EL (cell line): ENCODE measurements at regions not wholly inside any gene's neighbourhood (a gene's known extent, or its start where the extent isn't known, plus 50 kb on each side); places are given as distances from the start of the nearest gene placed in this dataset.
"Not testable (repeated sequence)": the region's sequence is repeated elsewhere in the genome, so short reads cannot be mapped to it uniquely, and the experiment has no call there.

Source experiments
- DNase-seq: peaks from one replicate; pipeline ENCODE4 v3.0.0-alpha.2; 2016

DNA sequence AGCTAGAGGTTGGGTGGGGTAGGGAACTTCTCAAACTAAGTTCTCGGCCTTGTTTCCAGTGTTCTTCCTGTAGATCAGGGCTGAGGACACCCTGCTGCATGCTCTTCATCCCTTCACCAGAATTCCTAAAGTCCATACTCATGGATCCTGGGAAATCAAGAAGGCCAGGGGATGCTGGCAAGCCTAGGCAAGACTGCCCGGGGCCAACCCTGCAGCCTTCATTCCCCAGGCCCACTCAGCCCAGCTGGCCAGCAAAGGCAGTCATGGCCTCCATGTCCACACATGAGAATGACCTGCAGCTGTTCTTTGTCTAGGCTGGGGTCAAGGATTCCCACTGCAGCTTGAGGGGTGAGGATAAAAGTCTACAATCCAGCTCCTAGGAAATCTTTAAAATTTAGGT, 109.3 kb upstream of the ETV6 start:
- no peak for DNase-seq

DNA sequence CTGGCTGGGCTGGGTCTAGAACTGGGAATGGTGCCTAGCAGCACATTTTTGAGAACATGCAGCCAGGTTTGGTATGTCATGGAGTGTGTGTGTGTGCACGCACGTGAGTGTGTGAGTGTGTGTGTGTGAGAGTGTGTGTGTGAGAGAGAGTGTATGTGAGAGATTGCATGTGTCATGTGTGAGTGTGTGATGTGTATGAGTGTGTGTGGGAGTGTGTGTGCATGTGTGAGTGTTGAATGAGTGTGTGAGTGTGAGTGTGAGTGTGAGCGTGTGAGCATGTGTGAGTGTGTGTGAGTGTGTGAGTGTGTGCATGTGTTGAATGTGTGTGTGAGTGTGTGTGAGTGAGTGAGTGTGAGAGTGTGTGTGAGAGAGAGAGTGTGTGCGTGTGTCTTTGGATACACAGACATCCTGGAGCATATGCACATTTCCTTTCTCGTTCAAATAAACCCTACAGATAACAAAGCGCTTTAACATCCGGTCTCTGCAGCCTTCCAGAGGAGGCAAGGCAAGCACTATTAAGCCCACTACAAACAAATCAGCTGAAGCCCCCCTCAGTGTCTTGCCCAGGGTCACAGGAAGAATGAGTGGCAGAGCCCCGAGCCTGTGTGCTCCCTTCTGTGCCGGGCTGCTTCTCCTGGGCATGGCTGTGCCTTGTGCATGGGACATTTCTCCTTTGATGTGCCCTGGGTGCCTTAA, 108.7 kb upstream of the ETV6 start:
- no peak for DNase-seq

DNA sequence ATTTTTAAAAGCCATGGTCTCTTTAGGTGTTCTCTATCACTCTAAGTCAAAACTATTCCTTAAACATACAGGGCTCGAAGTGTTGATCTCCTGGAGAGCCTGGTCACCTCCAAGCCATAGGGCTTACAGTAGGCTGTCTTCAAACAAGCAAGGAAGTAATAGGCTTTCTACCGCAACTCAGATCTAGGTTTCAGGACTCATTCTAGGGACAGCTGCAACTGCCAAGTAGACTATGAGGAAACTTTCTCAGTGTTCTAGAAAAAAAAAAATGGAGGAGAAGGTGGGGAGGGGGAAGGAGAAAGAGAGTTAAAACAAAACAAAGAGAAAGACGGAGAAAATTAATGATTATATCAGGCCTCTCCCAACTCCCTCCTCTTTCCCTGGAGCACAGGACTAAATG, 106.9 kb upstream of the ETV6 start:
- no peak for DNase-seq

DNA sequence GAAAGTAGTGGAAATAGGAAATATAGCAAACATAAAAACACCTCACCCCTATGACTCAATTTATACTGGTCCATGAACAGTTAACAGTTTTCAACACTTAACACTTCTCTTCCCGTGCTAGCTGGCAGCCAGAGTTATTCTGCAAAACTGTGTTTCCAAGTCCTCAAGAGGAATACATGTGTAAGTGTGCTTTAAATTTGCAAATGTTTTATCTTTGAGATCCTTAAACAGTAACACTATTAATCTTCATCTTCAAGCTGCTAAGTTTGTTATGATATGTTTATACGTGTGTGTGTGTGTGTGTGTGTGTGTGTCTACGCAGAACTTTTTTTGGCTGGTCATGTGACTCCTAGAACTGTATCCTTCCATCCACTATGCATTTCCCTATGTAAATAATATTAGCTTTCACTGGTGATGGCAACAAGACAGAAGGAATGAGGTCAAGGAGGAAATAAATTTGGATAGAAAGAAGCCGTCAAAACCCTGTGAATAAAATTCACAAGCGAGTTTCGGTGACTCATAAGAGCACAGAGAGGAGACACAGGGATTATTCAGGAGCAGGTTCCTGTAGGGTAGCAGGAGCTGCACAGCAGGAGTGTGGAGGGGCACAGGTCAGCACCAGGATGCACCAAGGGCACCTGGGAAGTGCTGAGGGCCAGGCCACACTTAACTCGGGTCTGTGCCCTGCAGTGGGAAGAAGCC, 105.9 kb upstream of the ETV6 start:
- DNase-seq, result no peak

DNA sequence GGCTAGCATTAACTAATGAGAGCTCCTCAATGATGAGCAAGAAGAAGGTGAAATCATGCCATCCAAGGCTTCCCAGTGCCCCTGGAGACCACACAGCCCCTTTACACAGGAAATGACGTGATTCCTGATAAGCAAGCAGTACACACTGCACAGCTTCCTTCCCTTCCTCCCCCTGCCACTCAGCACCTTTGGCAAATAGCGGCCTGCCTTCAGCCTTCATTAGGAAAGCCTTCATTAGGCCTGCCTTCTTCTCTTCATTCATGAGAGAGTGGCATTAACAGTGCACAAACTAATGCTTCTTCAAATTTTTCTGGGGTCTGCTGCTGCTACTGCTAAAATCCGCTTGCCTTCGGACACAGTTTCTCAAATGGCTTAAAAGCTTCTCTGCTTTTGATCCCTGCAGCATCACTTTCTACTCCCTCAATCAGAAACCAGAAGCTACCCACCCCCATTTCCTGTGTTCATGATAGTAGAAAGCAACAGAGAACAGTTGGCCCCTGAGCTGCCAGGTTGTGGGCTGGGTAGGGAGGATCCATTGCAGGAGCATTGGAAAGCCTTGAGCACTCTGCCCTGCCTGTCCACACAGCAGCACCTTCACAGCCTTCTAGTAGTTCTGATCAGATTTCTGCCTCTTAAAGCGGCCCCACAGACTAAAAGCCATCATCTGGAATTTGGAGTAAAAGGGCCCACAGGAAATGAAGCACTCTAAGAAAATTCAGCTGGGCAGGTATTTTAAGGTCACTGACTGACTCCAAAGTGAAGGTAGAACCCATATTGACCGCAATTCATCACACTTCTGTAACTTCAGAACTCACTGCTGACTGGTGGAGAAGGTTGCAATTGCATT, 103.8 kb upstream of the ETV6 start:
- DNase-seq, result peak; percentile 16

DNA sequence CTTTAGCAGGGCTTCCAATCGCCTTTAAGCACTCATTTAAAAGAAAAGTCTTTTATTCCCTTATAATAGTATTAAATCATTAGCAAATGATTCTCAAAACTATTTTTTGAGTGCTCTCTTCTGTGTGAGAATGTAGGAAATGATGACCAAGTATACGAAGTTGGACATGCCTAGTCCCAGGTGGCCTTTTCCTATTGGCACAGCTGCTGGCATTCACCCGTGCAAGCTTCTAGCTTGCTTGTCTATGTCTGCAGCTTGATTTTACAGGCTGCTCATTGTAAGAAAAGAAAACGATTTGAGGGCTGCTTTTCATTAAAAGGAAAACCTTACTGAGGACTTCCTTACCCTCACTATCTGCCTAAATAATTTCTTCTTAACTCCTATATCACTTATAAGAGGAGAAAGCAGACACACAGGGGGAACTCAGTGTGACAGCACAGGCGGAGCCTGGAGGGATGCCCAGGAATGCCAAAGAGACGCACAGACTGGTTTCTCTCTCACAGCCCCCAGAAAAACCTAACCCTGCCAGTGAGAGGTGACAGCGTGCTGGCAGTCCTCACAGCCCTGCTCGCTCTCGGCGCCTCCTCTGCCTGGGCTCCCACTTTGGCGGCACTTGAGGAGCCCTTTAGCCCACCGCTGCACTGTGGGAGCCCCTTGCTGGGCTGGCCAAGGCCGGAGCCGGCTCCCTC, 102.7 kb upstream of the ETV6 start:
- DNase-seq, result not testable (repeated sequence)

DNA sequence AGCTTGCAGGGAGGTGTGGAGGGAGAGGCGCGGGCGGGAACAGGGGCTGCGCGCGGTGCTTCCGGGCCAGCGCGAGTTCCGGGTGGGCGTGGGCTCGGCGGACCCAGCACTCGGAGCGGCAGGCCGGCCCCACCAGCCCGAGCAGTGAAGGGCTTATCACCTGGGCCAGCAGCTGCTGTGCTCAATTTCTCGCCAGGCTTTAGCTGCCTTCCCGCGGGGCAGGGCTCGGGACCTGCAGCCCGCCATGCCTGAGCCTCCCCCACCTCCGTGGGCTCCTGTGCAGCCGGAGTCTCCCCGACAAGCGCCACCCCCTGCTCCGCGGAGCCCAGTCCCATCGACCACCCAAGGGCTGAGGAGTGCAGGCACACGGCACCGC, 102.2 kb upstream of the ETV6 start:
- not testable (repeated sequence) for DNase-seq

DNA sequence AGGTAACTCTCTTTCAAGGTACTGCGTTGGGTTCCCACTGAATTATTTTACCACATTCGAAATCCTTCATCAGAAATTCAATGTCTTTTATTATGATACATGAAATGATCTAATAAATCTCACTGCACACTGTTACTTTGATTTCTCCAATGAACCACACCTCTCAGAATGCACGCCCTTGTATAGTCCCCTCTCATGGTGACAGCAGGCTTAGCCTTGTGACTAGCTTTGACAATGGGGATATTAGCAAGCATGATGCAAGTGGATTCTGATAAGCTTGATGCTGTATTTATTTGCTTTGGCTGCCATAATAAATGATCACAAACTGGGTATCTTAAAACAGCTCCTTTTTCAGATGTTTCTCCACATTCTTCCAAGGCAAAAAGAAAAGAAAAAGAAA, 100.4 kb upstream of the ETV6 start:
- DNase-seq, result no peak

DNA sequence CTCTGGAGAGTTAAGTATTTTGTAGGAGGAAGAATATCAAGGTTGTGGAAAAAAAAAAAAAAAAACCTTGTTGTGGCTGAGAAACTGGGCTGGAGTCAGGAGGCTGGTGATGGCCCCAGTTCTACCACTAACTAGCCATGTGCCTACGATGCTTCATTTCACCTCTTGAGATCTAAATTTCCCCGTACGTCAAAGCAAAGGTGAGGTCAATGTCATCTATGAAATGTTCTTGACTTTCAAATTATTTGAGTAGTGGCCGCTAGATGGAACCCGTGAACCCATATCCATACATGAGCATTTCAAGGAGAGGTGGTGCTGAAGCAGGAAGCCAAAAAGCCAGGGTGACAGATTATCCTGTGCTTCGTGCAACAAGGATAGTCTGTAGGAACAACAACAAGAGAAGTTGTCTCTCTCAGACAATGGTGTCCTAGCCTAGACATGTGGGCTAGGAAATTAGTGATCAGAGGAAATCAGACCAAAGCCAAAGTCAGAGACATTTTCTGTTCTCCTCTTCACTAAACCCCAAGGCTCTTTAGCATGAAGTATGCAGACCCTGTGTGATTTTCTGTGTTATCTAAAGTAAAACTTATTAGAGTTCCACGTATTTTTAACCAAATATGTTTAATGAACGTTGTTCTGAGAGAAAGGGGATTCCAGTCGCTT, 95.5 kb upstream of the ETV6 start:
- peak; percentile 59 for DNase-seq

DNA sequence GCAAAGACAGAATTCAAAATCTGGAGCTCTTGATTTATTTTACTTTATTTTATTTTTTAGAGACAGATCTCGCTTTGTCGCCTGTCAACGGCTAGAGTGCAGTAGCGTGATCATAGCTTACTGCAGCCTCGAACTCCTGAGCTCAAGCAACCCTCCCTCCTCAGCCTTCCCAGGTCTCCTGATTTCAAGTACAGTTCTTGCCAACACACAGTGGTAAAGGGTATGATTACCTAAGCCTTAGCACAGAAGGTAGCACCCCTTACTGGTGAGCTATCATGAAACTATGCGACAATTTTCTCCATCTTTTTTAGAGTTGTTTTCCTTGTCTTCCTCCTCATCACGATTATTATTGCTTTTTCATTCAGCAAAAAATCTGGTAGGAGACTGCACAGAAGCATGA, 94.3 kb upstream of the ETV6 start:
- no peak for DNase-seq

DNA sequence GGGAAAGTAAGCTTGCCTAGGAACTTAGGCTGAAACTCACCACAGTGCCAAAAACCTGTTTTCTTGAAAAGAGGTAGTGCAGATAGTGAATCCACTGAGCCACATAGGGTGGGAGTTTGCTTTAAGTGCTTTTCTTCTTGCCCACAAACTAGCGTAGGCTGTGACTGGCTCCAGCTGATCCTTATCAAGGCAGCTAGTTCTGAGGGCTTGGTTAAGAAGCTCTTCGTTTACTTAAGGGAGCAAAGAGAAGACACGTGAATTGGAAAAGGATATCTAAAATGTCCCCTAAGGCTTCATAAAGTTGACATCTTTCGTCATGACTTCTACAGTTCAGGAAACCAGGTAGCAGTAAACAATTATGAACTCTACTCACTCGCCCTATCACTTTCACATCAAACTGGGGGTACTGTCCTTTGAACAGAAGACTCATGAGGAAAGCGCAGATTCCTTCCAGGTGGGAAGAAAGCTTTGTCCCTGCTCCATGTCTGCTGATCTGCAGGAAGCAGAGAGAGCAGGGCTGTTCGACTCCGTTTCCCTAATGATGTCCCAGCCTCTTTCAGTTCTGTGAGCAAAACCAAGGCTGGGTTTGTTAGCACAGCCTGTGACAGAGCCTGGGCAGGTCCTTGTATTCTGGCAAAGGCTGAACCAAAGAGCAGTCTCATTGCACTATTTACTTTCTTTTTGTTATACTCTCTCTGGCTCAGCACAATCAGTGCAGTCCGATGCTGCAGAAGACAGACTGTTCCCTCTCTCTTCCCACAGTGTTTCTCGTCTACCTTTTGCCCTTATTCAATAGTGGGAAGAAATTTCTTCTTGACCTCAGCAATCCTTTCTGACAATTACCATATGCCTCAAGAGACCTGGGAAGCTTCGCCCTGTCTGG, 93.5 kb upstream of the ETV6 start:
- DNase-seq, result no peak

DNA sequence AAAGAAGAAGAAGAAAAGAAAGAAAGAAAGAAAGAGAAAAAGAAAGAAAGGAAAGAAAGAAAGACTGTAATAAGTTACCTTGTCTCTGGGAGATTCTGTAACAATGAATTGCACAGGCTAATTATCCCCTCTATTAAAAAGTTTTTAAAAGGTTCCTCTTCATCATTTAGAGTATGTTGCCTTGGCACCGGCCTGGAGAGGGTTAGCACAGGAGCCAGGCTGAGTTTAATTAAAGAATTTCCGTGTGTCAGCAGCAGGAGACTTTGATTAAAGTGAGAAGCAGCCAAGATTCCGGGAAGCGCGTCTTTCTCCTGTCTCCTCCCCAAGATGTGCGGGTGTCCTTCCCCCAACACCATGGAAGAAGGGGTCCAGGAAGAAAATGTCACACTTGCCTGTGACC, 92.8 kb upstream of the ETV6 start:
- no peak for DNase-seq

DNA sequence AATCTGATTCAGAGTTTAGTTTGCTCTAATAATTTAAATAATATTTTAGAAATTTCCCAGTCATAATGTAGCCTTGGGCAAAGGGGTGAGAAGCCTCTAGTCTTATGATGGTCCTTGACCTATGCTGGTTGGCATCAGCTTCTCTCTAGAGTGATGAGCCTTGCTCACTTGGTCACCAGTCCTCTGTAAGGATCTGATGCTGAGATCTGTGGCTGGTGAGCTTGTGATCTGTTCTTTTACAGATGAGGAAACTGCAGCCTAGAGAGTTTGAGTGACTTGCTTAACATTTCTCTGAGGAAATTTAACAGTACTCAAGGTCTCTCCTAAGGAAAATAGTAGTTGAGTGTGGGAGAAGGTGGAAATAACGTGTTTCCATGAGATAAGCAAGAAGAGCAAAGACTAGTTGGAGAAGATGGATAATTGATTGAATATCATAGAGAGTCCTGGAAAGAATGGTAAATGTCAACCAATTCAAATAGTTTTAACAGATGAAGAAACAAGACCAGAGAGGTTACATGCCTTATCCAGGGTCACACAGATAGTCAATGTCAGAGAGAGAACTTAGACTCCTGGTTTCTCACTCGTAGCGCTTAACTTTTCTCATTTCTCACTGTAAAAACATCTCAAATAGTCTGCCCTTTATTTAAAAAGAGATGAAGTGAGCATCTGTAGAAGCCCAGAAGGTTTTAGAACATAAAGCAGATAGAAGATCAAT, 89.7 kb upstream of the ETV6 start:
- DNase-seq, result no peak

DNA sequence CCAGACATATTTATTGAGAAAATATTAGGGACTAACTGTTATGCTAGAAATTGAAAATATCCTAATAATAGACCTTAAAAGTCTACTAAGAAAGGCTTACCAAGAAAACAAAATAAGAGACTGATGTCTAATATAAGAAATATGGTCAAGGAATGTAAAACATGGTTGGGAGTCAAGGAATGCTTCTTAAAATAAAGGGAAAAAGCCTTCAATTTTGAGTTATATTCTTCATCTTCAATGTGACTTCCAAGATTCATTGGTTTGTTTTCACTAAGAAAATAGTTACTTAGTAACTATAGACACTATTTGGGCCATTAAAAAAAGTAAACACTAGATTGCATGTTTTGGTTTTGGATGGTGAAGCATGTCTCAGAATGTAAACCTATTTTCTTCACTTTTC, 88.1 kb upstream of the ETV6 start:
- DNase-seq, result no peak

DNA sequence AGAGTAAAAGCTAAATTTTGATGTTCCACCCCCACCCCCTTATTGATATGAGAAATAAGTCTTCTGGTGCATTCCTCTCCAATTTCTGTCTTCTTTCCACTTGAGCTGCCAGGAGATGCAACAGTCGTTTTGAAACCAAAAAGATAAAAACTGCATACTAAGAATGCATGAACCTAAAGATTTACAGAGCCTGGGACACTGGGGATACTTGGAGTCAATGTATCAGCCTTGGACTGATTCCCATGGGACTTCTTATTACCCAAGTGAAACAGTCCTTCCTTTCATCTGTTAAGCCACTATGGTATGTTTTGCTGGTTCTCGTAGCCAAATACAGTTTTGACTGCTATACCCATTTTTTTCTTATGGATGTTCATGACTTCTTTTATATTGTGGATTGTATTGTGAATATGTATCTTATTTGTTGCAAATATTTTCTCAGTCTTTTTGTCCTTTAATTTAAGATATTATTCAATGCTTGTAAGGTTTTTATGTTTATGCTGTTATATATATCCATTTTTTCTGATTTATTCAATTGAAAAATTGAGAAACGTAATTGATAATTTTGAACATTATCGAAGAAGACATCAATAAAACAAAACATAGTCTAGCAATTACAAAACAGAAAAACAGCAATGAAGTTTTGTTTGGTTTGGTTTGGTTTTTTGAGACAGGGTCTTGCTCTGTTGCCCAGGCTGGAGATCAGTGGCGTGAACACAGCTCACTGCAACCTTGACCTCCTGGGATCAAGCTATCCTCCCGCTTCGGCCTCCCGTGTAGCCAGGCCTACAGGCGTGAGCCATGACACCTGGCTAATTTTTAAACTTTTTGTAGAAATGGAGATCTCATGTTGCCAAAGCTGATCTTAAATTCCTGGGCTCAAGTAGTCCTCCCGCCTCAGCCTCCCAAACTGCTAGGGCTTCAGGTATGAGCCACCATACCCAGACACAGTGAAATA, 85.4 kb upstream of the ETV6 start:
- DNase-seq, result no peak

DNA sequence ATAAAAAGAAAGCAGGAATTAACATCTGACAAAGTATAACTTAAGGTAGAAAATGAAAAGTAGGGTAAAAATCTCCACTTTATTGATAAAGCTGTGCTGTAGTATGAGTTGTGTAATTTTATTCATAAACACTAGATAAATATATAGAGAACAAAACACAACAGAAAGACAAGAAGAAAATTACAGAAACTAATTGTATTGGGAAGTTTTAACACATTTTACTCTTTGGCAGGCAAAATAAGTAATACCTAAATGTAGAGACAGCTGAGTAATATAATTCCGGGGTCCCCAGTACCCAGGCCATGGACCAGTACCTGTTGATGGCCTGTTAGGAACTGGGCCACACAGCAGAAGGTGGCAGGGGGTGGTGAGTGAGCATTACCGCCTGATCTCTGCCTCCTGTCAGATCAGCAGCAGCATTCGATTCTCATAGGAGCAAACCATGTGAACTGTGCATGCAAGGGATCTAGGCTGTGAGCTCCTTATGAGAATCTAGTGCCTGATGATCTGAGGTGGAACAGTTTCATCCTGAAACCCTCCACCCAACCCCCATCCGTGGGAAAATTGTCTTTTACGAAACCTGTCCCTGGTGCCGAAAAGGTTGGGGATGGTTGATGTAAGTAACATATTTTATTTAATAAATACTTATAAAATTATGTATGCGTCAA, 84.4 kb upstream of the ETV6 start:
- DNase-seq, result no peak

DNA sequence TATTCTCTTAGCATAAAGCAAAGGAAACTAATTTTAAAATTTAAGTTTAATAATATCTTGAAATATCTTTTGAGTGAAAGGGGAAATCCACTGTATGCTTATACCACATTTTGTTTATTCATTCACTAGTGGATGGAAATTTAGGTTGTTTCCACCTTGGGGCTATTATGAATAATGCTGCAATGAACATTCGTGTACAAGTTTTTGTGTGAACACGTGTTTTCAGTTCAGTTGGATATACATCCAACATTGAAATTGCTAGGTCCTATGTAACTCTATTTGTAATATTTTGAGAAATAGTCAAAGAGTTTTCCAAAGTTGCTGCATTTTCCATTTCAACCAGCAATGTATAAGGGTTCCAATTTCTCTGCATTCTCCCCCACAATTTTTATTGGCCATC, 83.7 kb upstream of the ETV6 start:
- no peak for DNase-seq

DNA sequence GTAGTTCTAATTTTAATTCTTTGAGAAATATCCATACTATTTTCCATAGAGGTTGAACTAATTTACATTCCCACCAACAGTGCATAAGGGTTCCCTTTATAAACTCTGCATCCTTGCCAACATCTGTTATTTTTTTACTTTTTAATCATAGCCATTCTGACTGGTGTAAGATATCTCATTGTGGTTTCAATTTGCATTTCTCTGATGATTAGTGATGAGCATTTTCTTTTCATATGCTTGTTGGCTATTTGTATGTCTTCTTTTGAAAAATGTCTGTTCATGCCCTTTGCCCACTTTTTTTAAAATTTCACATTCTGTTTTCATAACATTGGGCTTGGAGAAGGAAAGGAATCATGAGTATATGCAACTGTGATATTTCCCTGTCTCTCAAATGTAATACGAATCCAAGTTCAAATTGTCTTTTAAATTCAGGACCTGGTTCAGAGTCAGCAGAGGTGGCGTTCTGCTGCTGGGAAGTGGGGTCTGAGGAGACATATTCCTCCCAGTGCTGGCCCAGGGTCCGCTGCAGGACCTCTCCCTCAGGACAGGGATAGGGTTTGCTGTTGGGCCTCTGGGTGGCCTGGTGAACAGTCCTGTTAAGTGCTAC, 81.2 kb upstream of the ETV6 start:
- no peak for DNase-seq
